Neural cell (in vitro differentiated cells): ENCODE measurements at regions not wholly inside any gene's neighbourhood (a gene's known extent, or its start where the extent isn't known, plus 50 kb on each side); places are given as distances from the start of the nearest gene placed in this dataset.

Experiments used
- H2AFZ ChIP-seq: fragments of 200-600, 300-800 bp; sonication (generic), shearing (Covaris generic); 2 replicates; pipeline ENCODE4 v1.6.0; 2014; ENCODE audit warnings: low read depth, mild to moderate bottlenecking, antibody characterized with exemption, low read length, moderate library complexity
- H3F3A ChIP-seq: fragments of 200-600 bp; shearing (Covaris generic); 2 replicates; pipeline ENCODE4 v1.6.1; 2016; ENCODE audit warnings: mild to moderate bottlenecking, moderate library complexity, mixed read lengths, antibody characterized with exemption, low read length; ENCODE audit not compliant: insufficient read depth, poor library complexity, severe bottlenecking
- H3K27ac ChIP-seq: fragments of 200-600, 300-800 bp; sonication (generic), shearing (Covaris generic); 2 replicates; pipeline ENCODE4 v1.5.1; 2014; ENCODE audit warnings: mild to moderate bottlenecking, low read length, moderate library complexity
- H3K27me3 ChIP-seq: fragments of 300-800, 200-600 bp; sonication (generic), shearing (Covaris generic); 2 replicates; pipeline ENCODE4 v1.6.0; 2014; ENCODE audit warnings: mild to moderate bottlenecking, low read depth, low read length, moderate library complexity; ENCODE audit not compliant: insufficient read depth
- H3K36me3 ChIP-seq: fragments of 300-800, 200-600 bp; sonication (generic), shearing (Covaris generic); 2 replicates; pipeline ENCODE4 v1.5.1; 2014; ENCODE audit warnings: mild to moderate bottlenecking, antibody characterized with exemption, low read length, moderate library complexity; ENCODE audit not compliant: insufficient read depth
- H3K4me2 ChIP-seq: fragments of 300-800, 200-600 bp; sonication (generic), shearing (Covaris generic); 2 replicates; pipeline ENCODE4 v1.6.0; 2014; ENCODE audit warnings: mild to moderate bottlenecking, low read length
- H3K4me3 ChIP-seq: fragments of 300-800, 200-600 bp; sonication (generic), shearing (Covaris generic); 2 replicates; pipeline ENCODE4 v1.5.1; 2014; ENCODE audit warnings: mild to moderate bottlenecking, low read length, moderate library complexity
- H3K79me2 ChIP-seq: fragments of 200-600 bp; shearing (Covaris generic); replicated peaks from 2 replicates; pipeline ENCODE4 v1.6.0; 2014; ENCODE audit warnings: mild to moderate bottlenecking, low read length, moderate library complexity; ENCODE audit not compliant: insufficient read depth
- H3K9ac ChIP-seq: fragments of 300-800, 200-600 bp; sonication (generic), shearing (Covaris generic); 2 replicates; pipeline ENCODE4 v1.6.1; 2016; ENCODE audit warnings: mild to moderate bottlenecking, low read length, mixed read lengths
- H3K9me2 ChIP-seq: fragments of 200-600 bp; shearing (Covaris generic); 2 replicates; pipeline ENCODE4 v1.6.1; 2016; ENCODE audit warnings: mild to moderate bottlenecking, low read length, mixed read lengths; ENCODE audit not compliant: insufficient read depth
- H3K9me3 ChIP-seq: fragments of 200-600, 300-800 bp; sonication (generic), shearing (Covaris generic); 2 replicates; pipeline ENCODE4 v1.6.1; 2016; ENCODE audit warnings: mild to moderate bottlenecking, mixed run types, low read length, moderate library complexity, mixed read lengths
- H4K20me1 ChIP-seq: fragments of 200-600 bp; shearing (Covaris generic); 2 replicates; pipeline ENCODE4 v1.6.1; 2016; ENCODE audit warnings: mild to moderate bottlenecking, mixed run types; ENCODE audit not compliant: insufficient read depth
- CTCF ChIP-seq: fragments of 450-650 bp; IDR thresholded peaks from 2 replicates; pipeline ENCODE4 v1.5.1; 2014; ENCODE audit warnings: antibody characterized with exemption, mild to moderate bottlenecking, moderate library complexity; ENCODE audit not compliant: poor library complexity, severe bottlenecking
- EZH2 ChIP-seq: fragments of 200-600, 300-800 bp; shearing (Covaris generic), sonication (generic); IDR thresholded peaks from 2 replicates; pipeline ENCODE4 v1.6.1; 2014; ENCODE audit warnings: antibody characterized with exemption, low read length, borderline replicate concordance, mild to moderate bottlenecking; ENCODE audit not compliant: insufficient read depth, poor library complexity, severe bottlenecking
- MXI1 ChIP-seq: fragments of 450-650 bp; conservative IDR thresholded peaks from 2 replicates; pipeline ENCODE4 v1.6.1; 2014; ENCODE audit warnings: antibody characterized with exemption, mild to moderate bottlenecking; ENCODE audit not compliant: poor library complexity, severe bottlenecking
- POLR2AphosphoS5 ChIP-seq: IDR thresholded peaks from 2 replicates; pipeline ENCODE4 v1.6.1; 2012
- RAD21 ChIP-seq: fragments of 450-650 bp; conservative IDR thresholded peaks from 2 replicates; pipeline ENCODE4 v1.6.1; 2014; ENCODE audit warnings: antibody characterized with exemption, mild to moderate bottlenecking, moderate library complexity
- SMC3 ChIP-seq: fragments of 450-650 bp; conservative IDR thresholded peaks from 2 replicates; pipeline ENCODE4 v1.6.1; 2014; ENCODE audit warnings: antibody characterized with exemption, mild to moderate bottlenecking, moderate library complexity; ENCODE audit not compliant: poor library complexity
- TAF1 ChIP-seq: IDR thresholded peaks from 2 replicates; pipeline ENCODE4 v1.6.1; 2012; ENCODE audit warnings: low read depth
- TF ChIP-seq, protein P1 (sequence below): IDR thresholded peaks from 2 replicates; pipeline ENCODE4 v1.6.1; 2012; ENCODE audit warnings: borderline replicate concordance

- Histone ChIP-seq H3K27me3 (no peaks in the 10 kb centered on the region), H3K9me2 (no peaks in the 10 kb centered on the region), H3K9me3 (no peaks in the 10 kb centered on the region), H3K36me3 (no peaks in the 10 kb centered on the region), H3K9ac (no peak overlapping the region), H3F3A (no peaks in the 10 kb centered on the region), H3K4me2 (no peak overlapping the region), H3K79me2 (no peaks in the 10 kb centered on the region), H3K27ac (no peak overlapping the region), H3K4me3 (no peak overlapping the region), H4K20me1 (no peaks in the 10 kb centered on the region), H2AFZ (no peak overlapping the region)
- TF ChIP-seq, protein P1, sequence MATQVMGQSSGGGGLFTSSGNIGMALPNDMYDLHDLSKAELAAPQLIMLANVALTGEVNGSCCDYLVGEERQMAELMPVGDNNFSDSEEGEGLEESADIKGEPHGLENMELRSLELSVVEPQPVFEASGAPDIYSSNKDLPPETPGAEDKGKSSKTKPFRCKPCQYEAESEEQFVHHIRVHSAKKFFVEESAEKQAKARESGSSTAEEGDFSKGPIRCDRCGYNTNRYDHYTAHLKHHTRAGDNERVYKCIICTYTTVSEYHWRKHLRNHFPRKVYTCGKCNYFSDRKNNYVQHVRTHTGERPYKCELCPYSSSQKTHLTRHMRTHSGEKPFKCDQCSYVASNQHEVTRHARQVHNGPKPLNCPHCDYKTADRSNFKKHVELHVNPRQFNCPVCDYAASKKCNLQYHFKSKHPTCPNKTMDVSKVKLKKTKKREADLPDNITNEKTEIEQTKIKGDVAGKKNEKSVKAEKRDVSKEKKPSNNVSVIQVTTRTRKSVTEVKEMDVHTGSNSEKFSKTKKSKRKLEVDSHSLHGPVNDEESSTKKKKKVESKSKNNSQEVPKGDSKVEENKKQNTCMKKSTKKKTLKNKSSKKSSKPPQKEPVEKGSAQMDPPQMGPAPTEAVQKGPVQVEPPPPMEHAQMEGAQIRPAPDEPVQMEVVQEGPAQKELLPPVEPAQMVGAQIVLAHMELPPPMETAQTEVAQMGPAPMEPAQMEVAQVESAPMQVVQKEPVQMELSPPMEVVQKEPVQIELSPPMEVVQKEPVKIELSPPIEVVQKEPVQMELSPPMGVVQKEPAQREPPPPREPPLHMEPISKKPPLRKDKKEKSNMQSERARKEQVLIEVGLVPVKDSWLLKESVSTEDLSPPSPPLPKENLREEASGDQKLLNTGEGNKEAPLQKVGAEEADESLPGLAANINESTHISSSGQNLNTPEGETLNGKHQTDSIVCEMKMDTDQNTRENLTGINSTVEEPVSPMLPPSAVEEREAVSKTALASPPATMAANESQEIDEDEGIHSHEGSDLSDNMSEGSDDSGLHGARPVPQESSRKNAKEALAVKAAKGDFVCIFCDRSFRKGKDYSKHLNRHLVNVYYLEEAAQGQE = no peak
- TF ChIP-seq POLR2AphosphoS5 (no peak), TAF1 (no peak), SMC3 (no peak), RAD21 (no peak), EZH2 (no peak)
Observed at GRCh38 chr15:30770759-30771158, 133.0 kb upstream of the FAN1 start.

GRCh38 chr15:30783019-30783418 lies 120.7 kb upstream of the FAN1 start:
- H3K36me3 ChIP-seq = no peaks in the 10 kb centered on the region
- no peak for TF ChIP-seq SMC3
- TF ChIP-seq POLR2AphosphoS5 = no peak
- TF ChIP-seq RAD21 = no peak
- TF ChIP-seq EZH2 = no peak
- TF ChIP-seq MXI1 = no peak
- no peak for TF ChIP-seq CTCF
- TF ChIP-seq, protein P1 = no peak
- no peaks in the 10 kb centered on the region for H3K9me3 ChIP-seq
- H3K9ac ChIP-seq = no peak overlapping the region
- no peaks in the 10 kb centered on the region for H3K9me2 ChIP-seq
- no peak overlapping the region for H2AFZ ChIP-seq
- H3K27me3 ChIP-seq = no peaks in the 10 kb centered on the region
- H3K27ac ChIP-seq = no peak overlapping the region
- no peaks in the 10 kb centered on the region for H4K20me1 ChIP-seq
- H3K4me2 ChIP-seq = no peak overlapping the region
- no peaks in the 10 kb centered on the region for H3F3A ChIP-seq
- no peaks in the 10 kb centered on the region for H3K79me2 ChIP-seq
- H3K4me3 ChIP-seq = no peak overlapping the region
